Hepatocyte (in vitro differentiated cells): ENCODE measurements at regions not wholly inside any gene's neighbourhood (a gene's known extent, or its start where the extent isn't known, plus 50 kb on each side); places are given as distances from the start of the nearest gene placed in this dataset.
A peak's percentile ranks its signal among the peaks of the same experiment; 100 is the strongest.

Experiments used
- DNase-seq: peaks from one replicate; pipeline ENCODE4 v3.0.0-alpha.2; 2016; ENCODE audit warnings: low spot score
- H2AFZ ChIP-seq: fragments of 200-600 bp; sonication (generic); 2 replicates; pipeline ENCODE4 v1.6.0; 2016; ENCODE audit warnings: antibody characterized with exemption, mild to moderate bottlenecking
- H3K27ac ChIP-seq: fragments of 200-600 bp; sonication (generic); 2 replicates; pipeline ENCODE4 v1.5.1; 2016; ENCODE audit warnings: mild to moderate bottlenecking
- H3K27me3 ChIP-seq: fragments of 200-600 bp; sonication (generic); 2 replicates; pipeline ENCODE4 v1.6.1; 2016
- H3K36me3 ChIP-seq: fragments of 200-600 bp; sonication (generic); replicated peaks from 2 replicates; pipeline ENCODE4 v1.5.1; 2016; ENCODE audit warnings: low read depth; ENCODE audit not compliant: insufficient read depth
- H3K4me1 ChIP-seq: fragments of 200-600 bp; sonication (generic); 2 replicates; pipeline ENCODE4 v1.5.1; 2016; ENCODE audit warnings: mild to moderate bottlenecking, moderate library complexity; ENCODE audit not compliant: insufficient read depth
- H3K4me2 ChIP-seq: fragments of 200-600 bp; sonication (generic); 2 replicates; pipeline ENCODE4 v1.6.0; 2016
- H3K4me3 ChIP-seq: fragments of 200-600 bp; sonication (generic); 2 replicates; pipeline ENCODE4 v1.5.1; 2016; ENCODE audit warnings: mild to moderate bottlenecking
- H3K79me2 ChIP-seq: fragments of 200-600 bp; sonication (generic); 2 replicates; pipeline ENCODE4 v1.6.0; 2017; ENCODE audit warnings: mild to moderate bottlenecking
- H3K9me2 ChIP-seq: fragments of 200-600 bp; sonication (generic); replicated peaks from 2 replicates; pipeline ENCODE4 v1.6.0; 2017; ENCODE audit warnings: mild to moderate bottlenecking; ENCODE audit not compliant: insufficient read depth
- H3K9me3 ChIP-seq: fragments of 200-600 bp; sonication (generic); 2 replicates; pipeline ENCODE4 v1.5.1; 2016; ENCODE audit warnings: low read depth, mild to moderate bottlenecking
- H4K20me1 ChIP-seq: fragments of 200-600 bp; sonication (generic); 2 replicates; pipeline ENCODE4 v1.6.0; 2016; ENCODE audit warnings: mild to moderate bottlenecking; ENCODE audit not compliant: insufficient read depth, poor library complexity, severe bottlenecking
- EZH2 ChIP-seq: fragments of 200-600 bp; sonication (generic); IDR thresholded peaks from 2 replicates; pipeline ENCODE4 v1.6.1; 2016; ENCODE audit warnings: antibody characterized with exemption, mild to moderate bottlenecking, borderline replicate concordance
- EZH2phosphoT487 ChIP-seq: fragments of 200-600 bp; sonication (generic); IDR thresholded peaks from one replicate; pipeline ENCODE4 v1.6.1; 2018; ENCODE audit warnings: antibody characterized with exemption, mild to moderate bottlenecking, low read depth, moderate library complexity; ENCODE audit not compliant: unreplicated experiment, severe bottlenecking
- WGBS: methylation state at CpG from one replicate; pipeline ENCODE4 v1.1.6; 2016; ENCODE audit warnings: low lambda C conversion rate; ENCODE audit errors: missing lambda C conversion rate; 5-methylcytosine and 5-hydroxymethylcytosine counted together
- TF ChIP-seq, protein P1 (sequence below): fragments of 200-600 bp; sonication (generic); IDR thresholded peaks from 2 replicates; pipeline ENCODE4 v1.5.1; 2016; ENCODE audit warnings: antibody characterized with exemption, mild to moderate bottlenecking; ENCODE audit not compliant: poor library complexity

GRCh38 chr3:25895031-25895430, 105.1 kb downstream of the OXSM start:
- Histone ChIP-seq H3K36me3 (no peaks in the 10 kb centered on the region), H3K4me2 (no peak overlapping the region), H3K4me1 (no peaks in the 10 kb centered on the region), H3K9me3 (no peaks in the 10 kb centered on the region), H3K4me3 (no peak overlapping the region), H3K9me2 (no peaks in the 10 kb centered on the region), H3K27me3 (no peaks in the 10 kb centered on the region), H2AFZ (no peak overlapping the region), H3K27ac (no peak overlapping the region), H4K20me1 (no peaks in the 10 kb centered on the region), H3K79me2 (no peaks in the 10 kb centered on the region)
- no peak for DNase-seq
- TF ChIP-seq EZH2phosphoT487 (no peak), EZH2 (no peak)
- TF ChIP-seq, protein P1, sequence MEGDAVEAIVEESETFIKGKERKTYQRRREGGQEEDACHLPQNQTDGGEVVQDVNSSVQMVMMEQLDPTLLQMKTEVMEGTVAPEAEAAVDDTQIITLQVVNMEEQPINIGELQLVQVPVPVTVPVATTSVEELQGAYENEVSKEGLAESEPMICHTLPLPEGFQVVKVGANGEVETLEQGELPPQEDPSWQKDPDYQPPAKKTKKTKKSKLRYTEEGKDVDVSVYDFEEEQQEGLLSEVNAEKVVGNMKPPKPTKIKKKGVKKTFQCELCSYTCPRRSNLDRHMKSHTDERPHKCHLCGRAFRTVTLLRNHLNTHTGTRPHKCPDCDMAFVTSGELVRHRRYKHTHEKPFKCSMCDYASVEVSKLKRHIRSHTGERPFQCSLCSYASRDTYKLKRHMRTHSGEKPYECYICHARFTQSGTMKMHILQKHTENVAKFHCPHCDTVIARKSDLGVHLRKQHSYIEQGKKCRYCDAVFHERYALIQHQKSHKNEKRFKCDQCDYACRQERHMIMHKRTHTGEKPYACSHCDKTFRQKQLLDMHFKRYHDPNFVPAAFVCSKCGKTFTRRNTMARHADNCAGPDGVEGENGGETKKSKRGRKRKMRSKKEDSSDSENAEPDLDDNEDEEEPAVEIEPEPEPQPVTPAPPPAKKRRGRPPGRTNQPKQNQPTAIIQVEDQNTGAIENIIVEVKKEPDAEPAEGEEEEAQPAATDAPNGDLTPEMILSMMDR: no peak
- 96% methylated on average over 2 of the region's 2 CpGs for WGBS

DNA sequence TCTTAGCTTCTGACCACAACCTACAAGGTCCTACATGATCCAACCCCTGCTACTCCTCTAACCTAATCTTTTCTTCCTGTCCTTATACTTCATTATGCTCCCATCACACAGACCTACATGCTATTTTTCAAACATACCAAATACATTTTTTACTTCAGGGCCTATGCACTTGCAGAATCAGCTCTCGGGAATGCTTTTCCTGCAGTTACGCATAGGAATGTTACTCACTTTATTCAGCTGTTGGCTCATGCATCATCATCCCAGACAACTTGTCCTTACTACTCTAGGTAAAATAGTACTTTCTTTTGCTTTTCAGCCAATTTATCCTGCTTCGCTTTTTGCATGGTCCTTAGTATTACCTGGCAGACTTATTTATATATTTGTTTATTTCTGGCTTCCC, 105.6 kb downstream of the OXSM start:
- WGBS: 86% methylated on average over 3 of the region's 3 CpGs
- no peak overlapping the region for H3K27ac ChIP-seq

GRCh38 chr3:25897019-25897418, 107.1 kb downstream of the OXSM start:
- no peak overlapping the region for H2AFZ ChIP-seq
- WGBS: 63% methylated on average over 6 of the region's 6 CpGs
- H4K20me1 ChIP-seq: no peaks in the 10 kb centered on the region
- DNase-seq: peak; percentile 30
- no peaks in the 10 kb centered on the region for H3K9me2 ChIP-seq
- no peak overlapping the region for H3K27ac ChIP-seq
- H3K79me2 ChIP-seq: no peaks in the 10 kb centered on the region
- no peak overlapping the region for H3K4me3 ChIP-seq
- no peaks in the 10 kb centered on the region for H3K27me3 ChIP-seq
- TF ChIP-seq, protein P1: peak; percentile 38
- no peak for TF ChIP-seq EZH2
- no peaks in the 10 kb centered on the region for H3K4me1 ChIP-seq
- no peaks in the 10 kb centered on the region for H3K9me3 ChIP-seq
- no peak overlapping the region for H3K4me2 ChIP-seq
- no peaks in the 10 kb centered on the region for H3K36me3 ChIP-seq

More for the DNA sequence above, 105.6 kb downstream of the OXSM start:
- Histone ChIP-seq H3K4me3 (no peak overlapping the region), H3K9me2 (no peaks in the 10 kb centered on the region), H3K36me3 (no peaks in the 10 kb centered on the region), H4K20me1 (no peaks in the 10 kb centered on the region), H3K79me2 (no peaks in the 10 kb centered on the region), H2AFZ (no peak overlapping the region), H3K4me1 (no peaks in the 10 kb centered on the region), H3K27me3 (no peaks in the 10 kb centered on the region), H3K9me3 (no peaks in the 10 kb centered on the region), H3K4me2 (no peak overlapping the region)
- TF ChIP-seq EZH2phosphoT487 (no peak), EZH2 (no peak)
- TF ChIP-seq, protein P1: no peak
- no peak for DNase-seq

DNA sequence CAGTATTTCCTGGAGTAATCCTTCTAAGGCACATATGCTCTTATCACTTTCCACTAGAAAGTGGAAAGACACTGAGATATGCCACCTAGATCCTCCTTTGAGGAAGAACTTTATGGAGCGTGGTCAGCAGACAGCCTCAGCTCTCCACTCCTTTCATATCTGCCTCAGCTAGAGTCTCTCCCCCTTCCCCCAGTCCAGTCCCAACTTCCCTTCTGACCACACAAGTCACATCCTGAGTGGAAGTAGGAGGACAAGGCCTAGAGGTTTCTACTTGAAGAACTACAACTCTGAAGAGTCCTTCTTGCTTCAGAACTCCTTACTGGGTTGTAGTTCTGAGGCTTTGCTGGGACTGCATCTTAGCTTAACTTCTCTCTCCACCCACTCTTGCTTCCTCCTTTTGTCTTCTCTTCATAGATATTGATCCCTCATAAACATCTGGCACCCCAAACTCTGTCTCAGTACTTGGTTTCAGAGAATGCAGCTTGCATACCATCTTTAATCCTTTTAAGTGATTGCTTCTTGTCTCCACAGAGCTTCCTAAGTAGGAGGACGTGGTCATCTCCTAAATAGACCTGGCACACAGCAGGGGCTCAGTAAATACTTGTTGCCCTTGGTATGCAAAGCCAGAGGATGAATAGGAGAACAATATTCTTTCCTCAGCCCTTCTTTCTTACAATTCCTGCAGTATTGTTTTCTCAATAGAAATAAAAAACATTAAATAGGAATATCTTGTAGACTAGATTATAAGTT, 109.6 kb downstream of the OXSM start:
- H3K27ac ChIP-seq: no peak overlapping the region
- WGBS: 65% methylated on average over 2 of the region's 2 CpGs
- TF ChIP-seq EZH2phosphoT487 (no peak), EZH2 (no peak)
- TF ChIP-seq, protein P1: no peak

More for the DNA sequence above, 109.6 kb downstream of the OXSM start:
- Histone ChIP-seq H2AFZ (no peak overlapping the region), H3K4me1 (peaks cover 9% of the 10 kb centered on the region), H3K4me3 (no peak overlapping the region), H3K9me3 (no peaks in the 10 kb centered on the region), H3K36me3 (no peaks in the 10 kb centered on the region), H3K4me2 (no peak overlapping the region), H3K27me3 (no peaks in the 10 kb centered on the region), H4K20me1 (no peaks in the 10 kb centered on the region), H3K9me2 (no peaks in the 10 kb centered on the region), H3K79me2 (no peaks in the 10 kb centered on the region)
- no peak for DNase-seq
